Keratinocyte (primary cell): ENCODE measurements at regions not wholly inside any gene's neighbourhood (a gene's known extent, or its start where the extent isn't known, plus 50 kb on each side); places are given as distances from the start of the nearest gene placed in this dataset.

Source experiments
- DNase-seq: peaks from one replicate; pipeline ENCODE4 v3.0.0-alpha.2; 2011; ENCODE audit warnings: low read depth, missing footprints, low spot score
- FAIRE-seq: peaks from 2 replicates; lab custom pipeline; 2011; peaks lifted over from hg19 to GRCh38; lab: Jason Lieb, UNC
- H2AFZ ChIP-seq: 2 replicates; pipeline ENCODE4 v1.6.0; 2012; ENCODE audit warnings: low read length, control low read depth, inconsistent platforms; ENCODE audit not compliant: control insufficient read depth
- H3K27ac ChIP-seq: 2 replicates; pipeline ENCODE4 v1.5.1; 2011; ENCODE audit warnings: low read length; ENCODE audit not compliant: control insufficient read depth, insufficient read depth
- H3K27me3 ChIP-seq: 3 replicates; pipeline ENCODE4 v1.6.0; 2011; ENCODE audit warnings: low read length; ENCODE audit not compliant: control insufficient read depth, insufficient read depth; ENCODE audit errors: extremely low read depth
- H3K36me3 ChIP-seq, 2 experiments: 2 replicates in 1 of 2; 3 replicates in 1 of 2; pipeline ENCODE4 v1.5.1; 2011; ENCODE audit warnings: low read length in 2 of 2, mild to moderate bottlenecking in 1 of 2; ENCODE audit not compliant: control insufficient read depth in 2 of 2, insufficient read depth in 2 of 2; ENCODE audit errors: extremely low read depth in 1 of 2
- H3K4me1 ChIP-seq: 3 replicates; pipeline ENCODE4 v1.5.1; 2011; ENCODE audit warnings: low read length; ENCODE audit not compliant: control insufficient read depth, insufficient read depth; ENCODE audit errors: extremely low read depth
- H3K4me2 ChIP-seq: 3 replicates; pipeline ENCODE4 v1.6.0; 2011; ENCODE audit warnings: low read depth, low read length; ENCODE audit not compliant: control insufficient read depth, insufficient read depth; ENCODE audit errors: extremely low read depth
- H3K4me3 ChIP-seq, 3 experiments: fragments of 200-600 bp in 1 of 3; sonication (generic) in 1 of 3; 2 replicates in 2 of 3; 3 replicates in 1 of 3; pipeline ENCODE4 v1.5.1; 2011 to 2016; ENCODE audit warnings: low read length in 3 of 3, mild to moderate bottlenecking in 3 of 3, control low read depth in 2 of 3, inconsistent platforms in 1 of 3, low read depth in 1 of 3, mixed read lengths in 1 of 3, mixed run types in 1 of 3, moderate library complexity in 1 of 3; ENCODE audit not compliant: control insufficient read depth in 2 of 3, insufficient read depth in 2 of 3; ENCODE audit errors: extremely low read depth in 1 of 3
- H3K79me2 ChIP-seq: 2 replicates; pipeline ENCODE4 v1.6.0; 2012; ENCODE audit warnings: low read length; ENCODE audit not compliant: control insufficient read depth, insufficient read depth
- H3K9ac ChIP-seq: 3 replicates; pipeline ENCODE4 v1.6.0; 2011; ENCODE audit warnings: low read length; ENCODE audit not compliant: control insufficient read depth, insufficient read depth; ENCODE audit errors: extremely low read depth
- H3K9me1 ChIP-seq: 3 replicates; pipeline ENCODE4 v1.6.0; 2011; ENCODE audit warnings: low read length; ENCODE audit not compliant: control insufficient read depth, insufficient read depth; ENCODE audit errors: extremely low read depth
- H3K9me3 ChIP-seq: 2 replicates; pipeline ENCODE4 v1.5.1; 2012; ENCODE audit warnings: low read depth, low read length; ENCODE audit not compliant: control insufficient read depth
- H4K20me1 ChIP-seq: 3 replicates; pipeline ENCODE4 v1.6.0; 2011; ENCODE audit warnings: low read length; ENCODE audit not compliant: control insufficient read depth, insufficient read depth; ENCODE audit errors: extremely low read depth
- CTCF ChIP-seq, 3 experiments: IDR thresholded peaks in 1 of 3; conservative IDR thresholded peaks in 1 of 3; optimal IDR thresholded peaks in 1 of 3; 2 replicates in 2 of 3; 3 replicates in 1 of 3; pipeline versions ENCODE3 to v1.5.1; 2011; ENCODE audit warnings: low read length in 3 of 3, mild to moderate bottlenecking in 3 of 3, moderate library complexity in 2 of 3, control low read depth in 1 of 3, inconsistent platforms in 1 of 3; ENCODE audit not compliant: insufficient read depth in 2 of 3; ENCODE audit errors: extremely low read depth in 1 of 3
- EZH2 ChIP-seq: IDR thresholded peaks from one replicate; pipeline ENCODE4 v1.6.1; 2012; ENCODE audit warnings: inconsistent platforms, mild to moderate bottlenecking, low read length, moderate library complexity
- dilution Hi-C: fragments of 300-500 bp; cut with MboI; formaldehyde crosslinking; loops from one replicate; pipeline ENCODE4 v1.7.0; 2020; ENCODE audit warnings: low sequenced_read_pairs; ENCODE audit not compliant: extremely low pct_ligation_motif_present

GRCh38 chr15:60121845-60122244, 117.7 kb downstream of the FOXB1 start:
- no peak for DNase-seq
- H3K27me3 ChIP-seq: peaks cover 24% of the 10 kb centered on the region

GRCh38 chr15:60122691-60123090, 118.6 kb downstream of the FOXB1 start:
- Histone ChIP-seq H3K9me1 (no peaks in the 10 kb centered on the region), H3K4me3 (no peak overlapping the region), H2AFZ (no peak overlapping the region), H3K27me3 (peaks cover 24% of the 10 kb centered on the region), H3K4me2 (no peak overlapping the region), H3K9me3 (no peaks in the 10 kb centered on the region), H3K27ac (no peak overlapping the region), H3K4me1 (peaks cover 4% of the 10 kb centered on the region), H3K9ac (no peak overlapping the region), H4K20me1 (no peaks in the 10 kb centered on the region), H3K36me3 (no peaks in the 10 kb centered on the region), H3K79me2 (no peaks in the 10 kb centered on the region)
- FAIRE-seq: no peak
- TF ChIP-seq CTCF (optimal IDR thresholded peaks at IDR 0.05 in 1 of 3, IDR thresholded peaks at IDR 0.05 in 1 of 3, conservative IDR thresholded peaks at IDR 0.05 in 1 of 3; ENCODE audit: extremely low read depth in 1 of 3, insufficient read depth in 2 of 3, low read length in 3 of 3): no peak
- no peak for TF ChIP-seq EZH2
- no peak for DNase-seq
- dilution Hi-C loops: no loop called here

More at GRCh38 chr15:60121845-60122244, 117.7 kb downstream of the FOXB1 start:
- dilution Hi-C loops: no loop called here
- Histone ChIP-seq H3K4me1 (no peaks in the 10 kb centered on the region), H3K27ac (no peak overlapping the region), H3K4me3 (no peak overlapping the region), H4K20me1 (no peaks in the 10 kb centered on the region), H3K4me2 (no peak overlapping the region), H3K79me2 (no peaks in the 10 kb centered on the region), H3K9me1 (no peaks in the 10 kb centered on the region), H3K36me3 (no peaks in the 10 kb centered on the region), H2AFZ (no peak overlapping the region), H3K9ac (no peak overlapping the region), H3K9me3 (no peaks in the 10 kb centered on the region)
- no peak for TF ChIP-seq CTCF (optimal IDR thresholded peaks at IDR 0.05 in 1 of 3, IDR thresholded peaks at IDR 0.05 in 1 of 3, conservative IDR thresholded peaks at IDR 0.05 in 1 of 3; ENCODE audit: extremely low read depth in 1 of 3, insufficient read depth in 2 of 3, low read length in 3 of 3)
- TF ChIP-seq EZH2: no peak
- no peak for FAIRE-seq
